NOMO-1 (cell line): ENCODE measurements at regions not wholly inside any gene's neighbourhood (a gene's known extent, or its start where the extent isn't known, plus 50 kb on each side); places are given as distances from the start of the nearest gene placed in this dataset.
A peak's percentile ranks its signal among the peaks of the same experiment; 100 is the strongest.

Source experiments
- DNase-seq, 2 experiments: peaks; one replicate each; lab custom pipeline; 2025; ENCODE audit not compliant: unreplicated experiment in 2 of 2; lab: John Stamatoyannopoulos, UW

DNA sequence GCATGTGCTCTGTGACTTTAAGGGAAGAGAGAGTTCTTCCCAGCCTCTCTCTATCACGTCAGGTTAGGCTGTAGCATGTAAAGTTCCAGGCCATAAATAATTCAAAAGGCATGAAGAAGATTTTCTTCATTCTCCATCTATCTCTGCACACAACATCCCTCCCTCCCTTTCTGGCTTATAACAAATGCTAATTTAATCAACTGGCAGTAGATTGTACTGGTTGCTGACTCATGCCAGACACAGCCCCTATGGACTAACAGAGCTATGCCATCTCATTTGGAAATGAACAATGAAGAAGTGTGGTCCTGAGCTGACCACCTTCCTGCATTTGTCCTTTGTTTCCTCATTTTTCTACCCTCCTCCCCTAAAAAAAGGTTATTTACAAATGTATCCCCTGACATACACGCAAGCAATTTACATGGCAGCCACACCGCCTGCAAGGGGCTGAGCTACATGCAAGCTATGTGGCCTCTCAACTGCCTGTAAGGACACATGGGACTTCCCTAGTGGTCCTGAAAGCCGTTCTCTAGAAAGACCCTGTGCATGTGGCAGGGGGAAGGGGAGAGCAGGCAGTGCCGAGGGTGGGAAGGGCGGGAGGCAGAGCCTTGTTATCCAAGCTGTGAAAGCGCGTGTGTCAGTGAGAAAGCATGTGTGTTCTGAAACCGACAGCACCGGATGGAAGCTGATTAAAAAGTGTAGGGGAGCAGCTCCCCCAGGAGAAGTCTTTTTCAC lies 90.9 kb upstream of the KLF7 start:
- peak in 1 of 2 experiments; percentile 22 for DNase-seq

DNA sequence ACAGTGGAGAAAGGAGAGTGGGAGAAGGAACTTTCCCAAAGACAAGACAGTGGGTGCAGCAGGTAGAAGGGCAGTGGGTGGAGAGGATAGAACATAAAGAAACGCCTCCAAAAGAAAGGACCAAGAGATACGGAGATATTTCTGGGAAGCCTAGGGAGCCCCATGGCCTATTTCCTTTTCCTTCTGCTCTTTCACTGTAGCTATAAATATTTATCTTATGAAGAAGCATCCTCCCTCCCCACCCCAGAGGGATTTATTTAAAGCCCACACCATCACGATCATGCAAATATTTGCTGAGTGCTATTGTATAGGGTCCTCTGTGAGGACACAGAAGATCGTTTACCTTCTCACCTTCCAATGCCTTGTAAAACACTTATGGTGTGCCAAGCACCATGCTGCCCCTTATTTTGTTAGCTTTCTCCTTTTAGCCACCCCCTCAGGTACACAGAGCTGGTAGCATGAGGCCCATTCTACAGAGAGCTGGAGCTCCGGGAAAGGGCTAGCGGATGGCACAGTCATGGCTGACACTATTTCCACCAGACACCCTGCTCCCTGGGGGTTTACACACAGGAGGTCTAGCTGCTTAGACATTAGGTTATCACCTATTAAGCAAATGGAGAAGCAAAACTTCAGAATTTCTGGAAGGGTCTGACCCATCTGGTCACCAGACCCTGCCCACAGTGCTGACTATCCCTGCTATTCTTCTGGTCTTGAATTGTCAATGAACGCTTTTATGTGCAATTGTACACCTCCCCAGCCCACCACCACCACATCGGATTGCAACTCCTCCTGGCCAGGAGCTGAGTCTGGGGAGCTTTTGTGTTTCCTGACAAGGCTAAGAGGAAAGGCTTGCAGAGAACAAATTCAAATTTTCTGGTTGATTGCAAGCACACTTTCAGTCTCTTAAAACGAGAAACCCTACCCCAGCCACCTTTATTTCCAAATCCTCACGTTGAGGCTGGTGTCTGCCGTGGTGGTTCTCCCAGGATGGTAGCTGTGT lies 91.8 kb upstream of the KLF7 start:
- no peak for DNase-seq

GRCh38 chr2:207258263-207258991 lies 92.7 kb upstream of the KLF7 start:
- DNase-seq, result peak; percentile 16 to 46

GRCh38 chr2:207260021-207260420 lies 94.3 kb upstream of the KLF7 start:
- DNase-seq, result no peak

DNA sequence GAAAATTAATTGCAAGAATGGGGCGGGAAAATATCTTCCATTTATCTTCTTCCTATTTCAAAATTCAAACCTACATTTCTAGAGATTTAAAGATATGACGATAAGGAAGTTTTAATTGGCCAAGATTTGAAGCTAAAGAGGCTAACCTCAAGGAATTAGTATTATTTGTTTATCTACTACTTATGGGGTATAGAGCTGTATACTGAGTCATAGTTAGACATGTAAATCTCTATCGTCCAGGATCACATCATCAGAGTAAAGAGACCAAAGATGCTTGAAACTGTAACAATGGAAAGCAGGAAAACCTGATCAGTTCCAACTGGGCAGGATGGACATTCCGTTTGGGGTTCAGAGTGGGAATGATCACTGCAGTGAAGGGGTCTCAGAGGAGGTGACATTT lies 95.2 kb upstream of the KLF7 start:
- DNase-seq, result no peak

- DNase-seq, result no peak
Measured at GRCh38 chr2:207264310-207264709, 98.6 kb upstream of the KLF7 start.

DNA sequence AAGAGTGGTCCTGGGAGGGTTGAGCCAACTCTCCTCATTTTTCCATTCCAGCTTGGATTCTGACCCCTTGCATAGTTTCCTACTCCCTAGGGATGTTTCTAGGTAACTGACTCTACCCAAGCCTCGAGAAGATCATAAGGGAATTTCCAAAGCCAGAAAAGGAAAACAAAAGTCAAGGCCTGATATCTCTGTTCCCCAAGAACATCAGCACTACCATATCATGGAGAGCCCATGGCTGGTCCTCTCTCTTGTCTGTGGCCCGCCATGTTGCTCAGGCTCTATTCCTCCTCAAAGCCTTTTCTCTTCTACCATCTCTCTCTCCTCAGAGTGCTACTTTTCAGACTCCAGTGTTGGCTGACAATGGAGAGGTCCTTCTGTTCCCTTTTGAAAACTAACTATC lies 99.6 kb upstream of the KLF7 start:
- no peak for DNase-seq

DNA sequence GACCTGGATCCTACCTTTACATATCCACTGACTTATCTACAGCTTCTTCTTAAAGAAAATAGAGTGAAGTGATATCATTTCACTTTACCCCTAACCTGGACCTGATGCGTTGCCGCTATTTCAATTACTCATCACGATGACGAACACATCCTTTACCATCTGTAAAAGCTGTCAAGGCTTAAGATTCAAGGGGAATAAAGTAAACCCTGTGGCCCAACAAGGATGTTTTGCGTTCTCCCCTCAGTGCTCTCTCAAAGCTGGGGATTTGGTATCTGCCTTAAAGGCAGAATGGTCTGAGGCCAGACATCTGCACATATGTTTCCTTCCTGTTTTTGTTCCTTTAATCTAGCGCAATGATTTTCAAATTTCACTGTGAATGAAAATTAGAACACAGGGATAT lies 100.1 kb upstream of the KLF7 start:
- DNase-seq, result peak; percentile 33 to 46

DNA sequence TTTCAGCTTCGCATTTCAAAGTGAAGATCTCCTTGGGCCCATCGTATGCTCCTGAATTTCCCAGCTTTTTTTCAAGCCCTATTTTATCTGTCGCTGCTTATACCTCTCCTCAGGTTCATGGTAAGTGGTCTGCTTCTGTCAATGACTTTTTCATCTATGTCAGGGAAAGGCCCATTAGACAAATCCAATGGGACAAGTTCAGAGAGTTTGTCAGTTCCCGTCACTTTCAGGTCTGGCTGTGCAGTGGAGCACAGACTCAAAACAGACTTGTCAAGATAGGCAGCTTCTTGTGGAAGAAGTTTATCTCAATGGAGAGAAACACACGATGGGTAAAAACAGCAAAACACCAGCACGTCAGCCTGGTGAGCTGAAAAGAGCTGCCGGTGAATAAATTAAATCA lies 100.9 kb upstream of the KLF7 start:
- no peak for DNase-seq

GRCh38 chr2:207269038-207269437 lies 103.3 kb upstream of the KLF7 start:
- DNase-seq, result no peak

GRCh38 chr2:207274530-207275189 lies 108.9 kb upstream of the KLF7 start:
- DNase-seq, result peak; percentile 26 to 59

- DNase-seq, result no peak
Measured at GRCh38 chr2:207275779-207276178, 110.0 kb upstream of the KLF7 start.

DNA sequence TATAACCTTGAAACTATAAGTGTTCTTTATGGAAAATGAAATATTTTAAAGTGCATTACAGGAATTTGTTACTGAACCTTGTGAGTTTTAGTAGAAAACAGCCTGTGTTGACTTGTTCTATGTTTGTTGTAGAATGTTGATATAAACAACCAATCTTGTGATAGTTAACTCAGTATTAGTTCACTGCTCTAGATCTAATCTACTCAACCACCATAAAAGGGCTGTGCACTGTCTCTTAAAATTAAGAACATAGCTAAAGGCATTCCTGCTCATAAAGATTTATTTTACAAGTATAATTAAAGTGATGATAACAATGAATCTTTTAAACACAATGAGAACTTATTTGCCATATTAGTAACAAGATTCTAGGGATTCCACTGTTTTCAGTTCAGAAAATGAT lies 110.5 kb upstream of the KLF7 start:
- no peak for DNase-seq

DNA sequence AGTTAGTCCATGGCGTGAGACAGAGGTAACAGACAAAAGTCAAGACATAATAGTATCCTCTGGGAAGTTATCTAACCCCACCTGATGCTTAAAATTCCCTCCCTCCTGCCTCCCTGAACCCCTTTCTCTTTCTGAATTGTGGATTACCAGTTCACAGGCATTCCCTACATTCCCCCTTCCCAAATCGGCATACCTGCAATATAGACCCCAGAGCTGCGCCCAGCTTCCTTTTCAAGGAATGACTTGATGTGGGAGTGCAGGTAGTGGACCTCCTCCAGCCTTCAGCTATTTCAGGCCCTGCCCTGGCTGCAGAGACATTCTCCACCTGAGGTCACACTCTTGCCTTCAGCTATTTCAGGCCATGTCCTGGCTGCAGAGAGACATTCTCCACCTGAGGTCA lies 111.1 kb upstream of the KLF7 start:
- no peak for DNase-seq

DNA sequence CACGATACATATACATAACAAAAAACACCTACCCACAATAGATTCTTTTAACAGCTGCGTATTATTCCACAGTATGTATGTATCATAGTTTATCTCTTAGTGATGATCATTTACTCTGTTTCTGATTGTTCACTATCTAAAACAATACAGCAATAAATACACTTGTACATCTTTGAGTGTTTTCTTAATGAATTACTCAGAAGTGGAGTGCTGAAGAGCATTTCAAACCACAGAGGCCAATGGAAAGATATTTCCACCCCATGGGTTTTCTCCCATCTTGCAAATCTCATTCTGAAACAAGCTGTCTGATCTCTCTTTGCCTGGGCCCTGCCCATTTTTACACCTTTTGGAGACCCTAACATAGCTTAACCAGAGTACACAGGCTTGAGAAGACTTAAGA lies 113.8 kb upstream of the KLF7 start:
- DNase-seq, result no peak

- no peak for DNase-seq
Measured at GRCh38 chr2:207281436-207281835, 115.7 kb upstream of the KLF7 start.

DNA sequence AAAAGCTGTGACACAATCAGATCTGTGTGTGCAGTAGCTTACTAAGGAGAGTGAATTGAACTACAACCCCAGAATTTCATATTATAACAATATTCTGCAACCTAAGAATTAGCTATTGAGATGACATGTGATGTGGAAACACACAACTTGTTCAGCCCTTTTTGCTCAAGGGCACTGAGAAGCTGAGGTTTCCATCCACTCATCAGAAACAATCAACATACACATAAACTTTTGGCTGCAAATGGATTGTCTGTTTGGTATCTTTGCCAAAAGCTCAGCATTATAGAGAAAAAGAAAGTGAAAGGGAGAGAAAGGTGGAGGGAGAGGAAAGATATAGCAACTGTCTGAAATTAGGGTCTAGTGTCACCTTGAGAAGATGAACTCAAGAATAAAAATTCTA lies 117.2 kb upstream of the KLF7 start:
- DNase-seq, result no peak

GRCh38 chr2:207283356-207283755 lies 117.6 kb upstream of the KLF7 start:
- peak; percentile 70 to 84 for DNase-seq

GRCh38 chr2:207284556-207285472 lies 119.1 kb upstream of the KLF7 start:
- DNase-seq, result no peak

DNA sequence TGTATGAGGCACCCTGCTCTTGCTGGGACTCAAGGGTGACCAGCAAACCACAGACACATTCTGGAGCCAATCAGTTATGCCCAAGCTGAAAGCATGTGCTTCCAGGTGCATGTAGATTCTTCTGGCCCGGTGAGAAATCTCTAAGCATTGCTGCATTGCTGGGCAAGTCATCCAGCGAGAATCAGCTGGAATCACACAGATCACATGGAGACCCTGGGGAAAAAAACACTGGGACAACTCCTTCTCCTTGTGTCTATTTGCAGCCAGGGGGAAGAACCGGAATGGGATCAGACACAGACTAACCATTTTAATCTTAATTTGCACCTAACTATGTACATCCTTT lies 119.7 kb upstream of the KLF7 start:
- no peak for DNase-seq
